NCI-H510A (cell line): ENCODE measurements at regions not wholly inside any gene's neighbourhood (a gene's known extent, or its start where the extent isn't known, plus 50 kb on each side); places are given as distances from the start of the nearest gene placed in this dataset.

Experiments
- DNase-seq: peaks from one replicate; lab custom pipeline; 2025; lab: John Stamatoyannopoulos, UW

GRCh38 chr21:43348170-43348766 is 78.7 kb downstream of the SIK1 start:
- no peak for DNase-seq

- no peak for DNase-seq
Measured at GRCh38 chr21:43347461-43348169, 79.3 kb downstream of the SIK1 start.

- no peak for DNase-seq
Measured at GRCh38 chr21:43346551-43346950, 80.4 kb downstream of the SIK1 start.

GRCh38 chr21:43345746-43346409 is 81.1 kb downstream of the SIK1 start:
- DNase-seq = no peak

GRCh38 chr21:43345046-43345745 is 81.7 kb downstream of the SIK1 start:
- DNase-seq = no peak

GRCh38 chr21:43343992-43344886 is 82.7 kb downstream of the SIK1 start:
- DNase-seq = peak; percentile 46

GRCh38 chr21:43343095-43343991 is 83.6 kb downstream of the SIK1 start:
- peak; percentile 85 for DNase-seq

GRCh38 chr21:43342301-43342881 is 84.5 kb downstream of the SIK1 start:
- no peak for DNase-seq

GRCh38 chr21:43341378-43342161 is 85.4 kb downstream of the SIK1 start:
- DNase-seq = no peak

- DNase-seq = no peak
Measured at GRCh38 chr21:43340491-43341377, 86.2 kb downstream of the SIK1 start.

GRCh38 chr21:43339668-43340067 is 87.3 kb downstream of the SIK1 start:
- DNase-seq = no peak

- no peak for DNase-seq
Measured at GRCh38 chr21:43338951-43339350, 88.0 kb downstream of the SIK1 start.

- DNase-seq = no peak
Measured at GRCh38 chr21:43337901-43338655, 88.9 kb downstream of the SIK1 start.

GRCh38 chr21:43335119-43335518 is 91.8 kb downstream of the SIK1 start:
- DNase-seq = no peak

GRCh38 chr21:43334214-43334958 is 92.5 kb downstream of the SIK1 start:
- no peak for DNase-seq

GRCh38 chr21:43333298-43334062 is 93.5 kb downstream of the SIK1 start:
- peak; percentile 48 for DNase-seq
